Suprapubic skin (tissue), 4 donors: ENCODE measurements at regions not wholly inside any gene's neighbourhood (a gene's known extent, or its start where the extent isn't known, plus 50 kb on each side); places are given as distances from the start of the nearest gene placed in this dataset.

ENCODE experiments used
- DNase-seq, 2 donors: peaks; one replicate each; pipeline ENCODE4 v3.0.0-alpha.2; 2019; ENCODE audit warnings: low spot score in 2 of 2
- H3K27ac ChIP-seq: fragments of 200-600 bp; sonication (generic); one replicate; pipeline ENCODE4 v1.5.1; 2019
- H3K27me3 ChIP-seq: fragments of 200-600 bp; sonication (generic); one replicate; pipeline ENCODE4 v1.5.1; 2019
- H3K36me3 ChIP-seq: fragments of 200-600 bp; sonication (generic); one replicate; pipeline ENCODE4 v1.5.1; 2019
- H3K4me1 ChIP-seq: fragments of 200-600 bp; sonication (generic); one replicate; pipeline ENCODE4 v1.5.1; 2019
- H3K4me3 ChIP-seq: fragments of 200-600 bp; sonication (generic); one replicate; pipeline ENCODE4 v1.5.1; 2019; ENCODE audit warnings: mild to moderate bottlenecking
- H3K9me3 ChIP-seq: fragments of 200-600 bp; sonication (generic); one replicate; pipeline ENCODE4 v1.5.1; 2019
- EP300 ChIP-seq: sonication (generic); formaldehyde crosslinking; IDR thresholded peaks from one replicate; pipeline ENCODE4 v1.6.1; 2017; ENCODE audit warnings: antibody characterized with exemption
- POLR2A ChIP-seq, 2 donors: fragments of 450-650 bp; IDR thresholded peaks; one replicate each; pipeline ENCODE4 v1.6.1; 2017; ENCODE audit warnings: antibody characterized with exemption in 2 of 2, mild to moderate bottlenecking in 2 of 2, moderate library complexity in 2 of 2
- POLR2AphosphoS5 ChIP-seq, 3 donors: sonication (generic); formaldehyde crosslinking; IDR thresholded peaks; one replicate each; pipeline ENCODE4 v1.6.1; 2017; ENCODE audit warnings: antibody characterized with exemption in 3 of 3
- WGBS: methylation state at CpG from one replicate; pipeline ENCODE4 v1.1.5; 2018; 5-methylcytosine and 5-hydroxymethylcytosine counted together
- TF ChIP-seq, protein P1 (sequence below), 2 donors: fragments of 200-600 bp in 1 of 2; fragments of 450-650 bp in 1 of 2; sonication (generic) in 1 of 2; IDR thresholded peaks; one replicate each; pipeline ENCODE4 v1.5.1; 2016 to 2019; ENCODE audit warnings: antibody characterized with exemption in 2 of 2, mild to moderate bottlenecking in 1 of 2, moderate library complexity in 1 of 2

DNA sequence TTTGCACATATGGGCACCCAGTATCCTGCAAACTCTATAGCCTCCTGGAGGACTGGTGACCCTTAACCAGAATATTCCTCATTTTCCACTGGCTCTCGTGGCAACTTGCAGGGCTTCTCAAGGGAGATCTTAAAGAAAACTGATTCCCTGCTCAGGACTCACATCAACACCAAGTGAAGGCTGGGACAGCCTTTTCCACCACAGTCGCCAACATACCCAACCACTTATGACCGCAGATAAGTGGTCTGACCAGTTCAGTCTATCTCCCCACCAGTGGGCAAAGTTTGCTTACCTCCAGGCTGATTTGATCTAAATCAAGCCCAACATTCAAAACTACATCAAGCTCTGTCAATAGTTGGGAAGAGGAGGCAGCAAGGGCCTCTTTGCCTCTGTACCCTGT lies 289.3 kb upstream of the GATB start:
- Histone ChIP-seq H3K27me3 (peaks cover 8% of the 10 kb centered on the region), H3K36me3 (no peaks in the 10 kb centered on the region), H3K4me3 (no peak overlapping the region), H3K27ac (no peak overlapping the region), H3K4me1 (peaks cover 7% of the 10 kb centered on the region), H3K9me3 (no peaks in the 10 kb centered on the region)
- DNase-seq: no peak
- no peak for TF ChIP-seq POLR2AphosphoS5 (IDR thresholded peaks at IDR 0.05)
- TF ChIP-seq, protein P1, sequence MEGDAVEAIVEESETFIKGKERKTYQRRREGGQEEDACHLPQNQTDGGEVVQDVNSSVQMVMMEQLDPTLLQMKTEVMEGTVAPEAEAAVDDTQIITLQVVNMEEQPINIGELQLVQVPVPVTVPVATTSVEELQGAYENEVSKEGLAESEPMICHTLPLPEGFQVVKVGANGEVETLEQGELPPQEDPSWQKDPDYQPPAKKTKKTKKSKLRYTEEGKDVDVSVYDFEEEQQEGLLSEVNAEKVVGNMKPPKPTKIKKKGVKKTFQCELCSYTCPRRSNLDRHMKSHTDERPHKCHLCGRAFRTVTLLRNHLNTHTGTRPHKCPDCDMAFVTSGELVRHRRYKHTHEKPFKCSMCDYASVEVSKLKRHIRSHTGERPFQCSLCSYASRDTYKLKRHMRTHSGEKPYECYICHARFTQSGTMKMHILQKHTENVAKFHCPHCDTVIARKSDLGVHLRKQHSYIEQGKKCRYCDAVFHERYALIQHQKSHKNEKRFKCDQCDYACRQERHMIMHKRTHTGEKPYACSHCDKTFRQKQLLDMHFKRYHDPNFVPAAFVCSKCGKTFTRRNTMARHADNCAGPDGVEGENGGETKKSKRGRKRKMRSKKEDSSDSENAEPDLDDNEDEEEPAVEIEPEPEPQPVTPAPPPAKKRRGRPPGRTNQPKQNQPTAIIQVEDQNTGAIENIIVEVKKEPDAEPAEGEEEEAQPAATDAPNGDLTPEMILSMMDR (IDR thresholded peaks at IDR 0.05): no peak
- 93% methylated on average over 3 of the region's 3 CpGs for WGBS

DNA sequence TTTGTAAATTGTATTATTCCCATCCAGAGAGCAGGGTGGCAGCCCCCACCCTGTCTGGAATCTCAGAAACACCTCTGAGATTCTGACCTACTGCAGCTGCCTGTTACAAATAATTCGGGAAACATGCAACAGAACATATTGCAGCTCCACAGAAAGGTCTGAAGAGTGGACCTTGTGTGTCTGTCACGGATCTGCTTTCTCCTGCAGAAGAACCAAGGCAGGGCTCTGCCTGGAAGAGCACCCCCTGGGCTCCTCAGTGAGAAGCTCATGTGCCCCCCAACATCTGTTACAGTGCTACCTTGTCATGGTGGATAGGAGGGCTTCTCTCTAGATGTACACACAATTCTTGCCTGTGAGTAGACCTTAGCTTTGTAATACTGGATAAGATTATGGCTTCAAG lies 286.6 kb upstream of the GATB start:
- WGBS: 88% methylated on average over 2 of the region's 2 CpGs
- DNase-seq: no peak
- H3K27me3 ChIP-seq: peaks cover 8% of the 10 kb centered on the region
- H3K36me3 ChIP-seq: no peaks in the 10 kb centered on the region
- peaks cover 7% of the 10 kb centered on the region for H3K4me1 ChIP-seq
- no peak overlapping the region for H3K27ac ChIP-seq
- TF ChIP-seq, protein P1 (IDR thresholded peaks at IDR 0.05): no peak
- TF ChIP-seq EP300: no peak
- TF ChIP-seq POLR2AphosphoS5 (IDR thresholded peaks at IDR 0.05): no peak
- no peak for TF ChIP-seq POLR2A (IDR thresholded peaks at IDR 0.05)
- H3K9me3 ChIP-seq: no peaks in the 10 kb centered on the region
- H3K4me3 ChIP-seq: no peak overlapping the region

DNA sequence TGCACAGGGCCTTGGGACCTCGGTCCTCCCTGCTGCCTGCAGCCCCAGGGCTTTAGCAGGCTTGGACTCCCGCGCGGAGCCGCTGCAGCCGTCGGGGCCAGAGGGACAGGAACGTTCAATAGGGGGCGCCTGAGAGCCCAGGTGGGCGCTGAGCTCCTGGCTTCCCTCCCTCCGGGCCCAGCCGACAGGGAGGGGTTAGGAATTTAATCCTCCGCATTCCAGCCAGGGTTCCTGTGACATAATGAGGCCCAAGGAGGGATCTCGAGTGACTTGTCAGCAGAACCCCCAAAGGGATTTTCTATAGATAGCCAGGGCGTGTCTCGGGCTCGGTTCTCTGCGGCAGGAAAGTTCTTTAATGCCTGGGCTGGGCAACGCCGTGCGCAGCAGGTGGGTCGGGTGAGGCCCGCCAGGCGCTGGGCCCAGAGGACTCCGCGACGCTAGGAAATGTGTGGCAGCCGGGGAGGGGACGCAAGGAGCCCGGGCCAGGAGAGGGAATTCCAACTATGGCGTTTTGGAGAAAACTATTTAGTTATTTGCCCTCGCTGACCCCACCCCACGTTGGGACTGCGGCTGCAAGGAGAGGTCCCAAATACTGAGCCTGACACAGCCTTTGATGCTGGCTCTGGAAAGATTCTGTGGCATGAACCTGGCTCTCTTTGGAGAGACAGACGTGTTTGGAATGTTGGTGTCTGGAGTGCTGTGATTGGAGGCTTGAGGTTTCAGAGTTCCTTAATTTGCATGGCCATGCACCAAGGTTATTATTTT lies 285.2 kb upstream of the GATB start:
- TF ChIP-seq POLR2AphosphoS5 (IDR thresholded peaks at IDR 0.05): no peak
- TF ChIP-seq, protein P1 (IDR thresholded peaks at IDR 0.05): peak in 1 of 2 donors; percentile 41
- peak overlapping the region; percentile 30 for H3K4me3 ChIP-seq
- peaks cover 7% of the 10 kb centered on the region for H3K4me1 ChIP-seq
- H3K9me3 ChIP-seq: no peaks in the 10 kb centered on the region
- H3K27ac ChIP-seq: no peak overlapping the region
- H3K27me3 ChIP-seq: peaks cover 8% of the 10 kb centered on the region
- DNase-seq: no peak
- 38% methylated on average over 17 of the region's 35 CpGs for WGBS
- H3K36me3 ChIP-seq: no peaks in the 10 kb centered on the region

DNA sequence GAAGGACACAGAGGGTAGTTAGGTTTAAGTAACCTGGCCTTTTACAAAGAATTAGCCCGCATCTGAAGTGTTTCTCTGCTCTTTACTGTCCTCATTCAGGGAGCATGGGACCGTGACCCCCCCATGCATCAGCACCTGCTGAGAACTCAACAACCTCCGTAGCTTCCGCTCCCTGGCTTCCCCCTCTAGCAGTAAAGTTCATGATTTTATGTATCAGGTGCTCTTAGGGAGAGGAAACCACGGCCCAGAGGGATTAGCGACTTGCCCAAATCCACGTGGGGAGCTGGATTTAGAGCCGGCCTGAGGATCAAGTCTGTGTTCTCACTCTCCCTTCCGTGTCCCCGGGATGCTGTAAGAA lies 284.6 kb upstream of the GATB start:
- no peak for DNase-seq
- TF ChIP-seq, protein P1 (IDR thresholded peaks at IDR 0.05): no peak
- TF ChIP-seq POLR2A (IDR thresholded peaks at IDR 0.05) (no peak), EP300 (no peak), POLR2AphosphoS5 (IDR thresholded peaks at IDR 0.05) (no peak)
- no peak overlapping the region for H3K27ac ChIP-seq
- H3K4me1 ChIP-seq: peaks cover 7% of the 10 kb centered on the region
- no peaks in the 10 kb centered on the region for H3K36me3 ChIP-seq
- WGBS: 67% methylated on average over 10 of the region's 10 CpGs
- peaks cover 8% of the 10 kb centered on the region for H3K27me3 ChIP-seq
- peak overlapping the region; percentile 30 for H3K4me3 ChIP-seq
- no peaks in the 10 kb centered on the region for H3K9me3 ChIP-seq

DNA sequence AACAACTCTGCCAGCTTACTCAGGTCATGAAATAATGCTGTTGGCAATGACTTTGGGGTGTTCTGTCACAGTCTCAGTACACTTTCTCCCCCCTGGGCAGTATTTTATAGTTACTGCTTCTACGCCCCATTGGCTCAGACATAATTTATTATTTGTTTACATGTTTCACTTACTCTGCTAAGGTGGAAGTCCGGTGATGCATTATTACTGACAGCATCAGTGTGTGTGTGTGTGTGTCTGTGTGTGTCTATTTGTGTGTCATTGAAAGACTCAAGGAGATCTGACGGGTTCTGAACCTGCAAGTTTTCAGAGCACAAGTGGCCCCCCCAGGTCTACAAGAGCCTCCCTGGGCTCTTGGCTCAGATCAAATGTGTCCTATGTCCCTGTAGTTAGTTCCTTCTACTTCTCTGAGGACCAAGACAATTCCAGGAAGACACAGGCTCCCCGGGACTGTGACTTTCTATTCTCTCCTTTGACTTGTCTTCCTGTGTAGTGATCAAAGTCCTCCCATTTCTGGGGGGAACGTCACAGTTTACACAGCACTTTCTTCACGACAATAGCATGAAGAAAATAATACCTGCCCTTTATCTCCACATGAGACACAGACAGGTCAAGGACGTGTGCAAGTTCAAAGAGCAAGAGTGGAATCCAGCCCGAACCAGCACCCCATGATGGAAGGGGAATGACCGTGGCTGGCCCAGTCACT lies 283.7 kb upstream of the GATB start:
- WGBS: 73% methylated on average over 9 of the region's 9 CpGs
- Histone ChIP-seq H3K9me3 (no peaks in the 10 kb centered on the region), H3K27ac (no peak overlapping the region), H3K27me3 (peaks cover 8% of the 10 kb centered on the region), H3K36me3 (no peaks in the 10 kb centered on the region), H3K4me3 (no peak overlapping the region), H3K4me1 (peaks cover 7% of the 10 kb centered on the region)
- TF ChIP-seq POLR2AphosphoS5 (IDR thresholded peaks at IDR 0.05) (no peak), POLR2A (IDR thresholded peaks at IDR 0.05) (no peak), EP300 (no peak)
- TF ChIP-seq, protein P1 (IDR thresholded peaks at IDR 0.05): no peak
- DNase-seq: no peak
